Smooth muscle cell (in vitro differentiated cells): ENCODE measurements at regions not wholly inside any gene's neighbourhood (a gene's known extent, or its start where the extent isn't known, plus 50 kb on each side); places are given as distances from the start of the nearest gene placed in this dataset.

Experiments used
- DNase-seq: peaks from one replicate; lab custom pipeline; 2025; ENCODE audit not compliant: unreplicated experiment; lab: John Stamatoyannopoulos, UW
- H2AFZ ChIP-seq: fragments of 200-600 bp; sonication (generic); 2 replicates; pipeline ENCODE4 v1.6.0; 2016; ENCODE audit warnings: antibody characterized with exemption, low read depth, mild to moderate bottlenecking
- H3F3A ChIP-seq: fragments of 200-600 bp; sonication (generic); 2 replicates; pipeline ENCODE4 v1.6.0; 2017; ENCODE audit warnings: antibody characterized with exemption, low read depth
- H3K27ac ChIP-seq: fragments of 200-600 bp; sonication (generic); 2 replicates; pipeline ENCODE4 v1.5.1; 2016; ENCODE audit warnings: low read depth, mild to moderate bottlenecking
- H3K27me3 ChIP-seq: fragments of 200-600 bp; sonication (generic); 2 replicates; pipeline ENCODE4 v1.6.1; 2016; ENCODE audit warnings: low read depth, mild to moderate bottlenecking
- H3K36me3 ChIP-seq: fragments of 200-600 bp; sonication (generic); 2 replicates; pipeline ENCODE4 v1.5.1; 2016; ENCODE audit warnings: low read depth
- H3K4me1 ChIP-seq: fragments of 200-600 bp; sonication (generic); 2 replicates; pipeline ENCODE4 v1.5.1; 2016; ENCODE audit warnings: low read depth
- H3K4me2 ChIP-seq: fragments of 200-600 bp; sonication (generic); 2 replicates; pipeline ENCODE4 v1.6.0; 2016; ENCODE audit warnings: mild to moderate bottlenecking
- H3K4me3 ChIP-seq: fragments of 200-600 bp; sonication (generic); 2 replicates; pipeline ENCODE4 v1.5.1; 2016; ENCODE audit warnings: mild to moderate bottlenecking
- H3K79me2 ChIP-seq: fragments of 200-600 bp; sonication (generic); 2 replicates; pipeline ENCODE4 v1.6.0; 2016; ENCODE audit warnings: low read depth, mild to moderate bottlenecking
- H3K9ac ChIP-seq: fragments of 200-600 bp; sonication (generic); 2 replicates; pipeline ENCODE4 v1.6.0; 2016; ENCODE audit warnings: low read depth
- H3K9me3 ChIP-seq: fragments of 200-600 bp; sonication (generic); replicated peaks from 2 replicates; pipeline ENCODE4 v1.5.1; 2016; ENCODE audit warnings: low read depth
- H4K20me1 ChIP-seq: fragments of 200-600 bp; sonication (generic); 2 replicates; pipeline ENCODE4 v1.6.0; 2016; ENCODE audit warnings: low read depth
- CTCF ChIP-seq: fragments of 200-600 bp; sonication (generic); IDR thresholded peaks from 2 replicates; pipeline ENCODE4 v1.5.1; 2017; ENCODE audit warnings: borderline replicate concordance, mild to moderate bottlenecking, antibody characterized with exemption; ENCODE audit not compliant: insufficient read depth, poor library complexity, severe bottlenecking
- WGBS: methylation state at CpG from one replicate; pipeline ENCODE4 v1.1.7; 2016; ENCODE audit warnings: low lambda C conversion rate; 5-methylcytosine and 5-hydroxymethylcytosine counted together

DNA sequence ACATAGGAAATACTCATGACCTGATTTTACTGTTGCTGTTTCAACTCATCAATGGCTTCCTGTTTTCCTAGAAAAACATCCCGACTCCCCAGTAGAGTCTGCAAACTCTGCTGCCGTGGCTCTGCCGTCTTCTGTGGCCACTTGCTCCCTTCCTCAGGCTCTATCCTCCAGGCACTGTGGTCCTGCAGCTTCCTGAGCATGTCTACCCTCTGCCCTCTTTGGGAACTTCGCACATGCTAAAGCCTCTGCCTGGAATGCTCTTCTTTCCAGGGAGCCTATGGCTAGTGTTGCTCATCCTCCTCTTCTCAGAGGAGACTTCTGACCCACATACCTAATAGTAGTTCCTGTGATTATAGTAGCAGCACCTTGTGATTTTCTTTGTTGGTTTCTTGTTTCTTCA is 256.9 kb downstream of the MAN2A1 start:
- H3K4me1 ChIP-seq = no peaks in the 10 kb centered on the region
- H2AFZ ChIP-seq = no peak overlapping the region
- peaks cover 38% of the 10 kb centered on the region for H3K27me3 ChIP-seq
- H3K27ac ChIP-seq = no peak overlapping the region
- H3K4me3 ChIP-seq = no peak overlapping the region
- 65% methylated on average over 4 of the region's 4 CpGs for WGBS
- no peaks in the 10 kb centered on the region for H3K9me3 ChIP-seq
- H3K36me3 ChIP-seq = no peaks in the 10 kb centered on the region
- no peak overlapping the region for H3K9ac ChIP-seq
- H3F3A ChIP-seq = no peaks in the 10 kb centered on the region
- DNase-seq = no peak
- no peak overlapping the region for H3K4me2 ChIP-seq
- TF ChIP-seq CTCF = no peak
- H4K20me1 ChIP-seq = no peaks in the 10 kb centered on the region
- no peaks in the 10 kb centered on the region for H3K79me2 ChIP-seq

GRCh38 chr5:109947667-109948066 is 257.9 kb downstream of the MAN2A1 start:
- no peaks in the 10 kb centered on the region for H3K9me3 ChIP-seq
- no peak overlapping the region for H3K4me2 ChIP-seq
- H3K27me3 ChIP-seq = peaks cover 29% of the 10 kb centered on the region
- H3K79me2 ChIP-seq = no peaks in the 10 kb centered on the region
- no peak for DNase-seq
- no peaks in the 10 kb centered on the region for H4K20me1 ChIP-seq
- 92% methylated on average over 3 of the region's 3 CpGs for WGBS
- no peak for TF ChIP-seq CTCF
- no peak overlapping the region for H3K4me3 ChIP-seq
- H3K36me3 ChIP-seq = no peaks in the 10 kb centered on the region
- H3K27ac ChIP-seq = no peak overlapping the region
- H2AFZ ChIP-seq = no peak overlapping the region
- H3K9ac ChIP-seq = no peak overlapping the region
- no peaks in the 10 kb centered on the region for H3F3A ChIP-seq
- no peaks in the 10 kb centered on the region for H3K4me1 ChIP-seq

- no peaks in the 10 kb centered on the region for H3F3A ChIP-seq
- no peak overlapping the region for H3K27ac ChIP-seq
- H3K27me3 ChIP-seq = peaks cover 21% of the 10 kb centered on the region
- DNase-seq = no peak
- TF ChIP-seq CTCF = no peak
- no peak overlapping the region for H2AFZ ChIP-seq
- H3K9me3 ChIP-seq = no peaks in the 10 kb centered on the region
- no peak overlapping the region for H3K9ac ChIP-seq
- H3K36me3 ChIP-seq = no peaks in the 10 kb centered on the region
- H4K20me1 ChIP-seq = no peaks in the 10 kb centered on the region
- peaks cover 12% of the 10 kb centered on the region for H3K4me1 ChIP-seq
- H3K79me2 ChIP-seq = no peaks in the 10 kb centered on the region
- H3K4me3 ChIP-seq = no peak overlapping the region
- no peak overlapping the region for H3K4me2 ChIP-seq
Measured at GRCh38 chr5:109950634-109951033, 260.9 kb downstream of the MAN2A1 start.

DNA sequence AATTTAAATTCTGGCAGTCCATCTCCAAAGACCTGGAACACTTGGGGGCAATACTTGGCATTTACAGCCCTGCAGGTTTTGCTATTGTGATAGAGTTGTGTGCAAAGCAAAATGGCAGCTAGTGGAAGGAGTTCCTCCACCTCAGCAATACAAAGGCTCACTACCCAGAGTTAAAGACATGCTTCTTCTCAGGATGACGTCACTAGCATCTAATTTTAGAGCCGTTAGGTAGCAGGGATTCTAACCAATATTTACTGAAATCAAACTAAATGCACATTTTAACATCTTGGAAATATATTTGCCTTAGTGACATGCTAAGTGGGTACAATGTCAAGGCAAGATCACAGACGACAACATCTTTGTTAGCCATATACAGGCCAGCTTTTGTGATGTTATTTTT is 261.6 kb downstream of the MAN2A1 start:
- H2AFZ ChIP-seq = no peak overlapping the region
- H3K79me2 ChIP-seq = no peaks in the 10 kb centered on the region
- H3K36me3 ChIP-seq = no peaks in the 10 kb centered on the region
- no peak for DNase-seq
- H4K20me1 ChIP-seq = no peaks in the 10 kb centered on the region
- no peaks in the 10 kb centered on the region for H3F3A ChIP-seq
- no peak overlapping the region for H3K4me2 ChIP-seq
- no peaks in the 10 kb centered on the region for H3K9me3 ChIP-seq
- H3K27me3 ChIP-seq = peaks cover 21% of the 10 kb centered on the region
- H3K4me1 ChIP-seq = peaks cover 12% of the 10 kb centered on the region
- WGBS = 90% methylated on average over 3 of the region's 3 CpGs
- H3K27ac ChIP-seq = no peak overlapping the region
- H3K4me3 ChIP-seq = no peak overlapping the region
- no peak overlapping the region for H3K9ac ChIP-seq
- TF ChIP-seq CTCF = no peak
